Non-pigmented ciliary epithelial cell (primary cell): ENCODE measurements at regions not wholly inside any gene's neighbourhood (a gene's known extent, or its start where the extent isn't known, plus 50 kb on each side); places are given as distances from the start of the nearest gene placed in this dataset.
"Not testable (repeated sequence)": the region's sequence is repeated elsewhere in the genome, so short reads cannot be mapped to it uniquely, and the experiment has no call there.

Experiments
- DNase-seq: peaks from one replicate; pipeline ENCODE4 v3.0.0-alpha.2; 2010; ENCODE audit warnings: low read depth

DNA sequence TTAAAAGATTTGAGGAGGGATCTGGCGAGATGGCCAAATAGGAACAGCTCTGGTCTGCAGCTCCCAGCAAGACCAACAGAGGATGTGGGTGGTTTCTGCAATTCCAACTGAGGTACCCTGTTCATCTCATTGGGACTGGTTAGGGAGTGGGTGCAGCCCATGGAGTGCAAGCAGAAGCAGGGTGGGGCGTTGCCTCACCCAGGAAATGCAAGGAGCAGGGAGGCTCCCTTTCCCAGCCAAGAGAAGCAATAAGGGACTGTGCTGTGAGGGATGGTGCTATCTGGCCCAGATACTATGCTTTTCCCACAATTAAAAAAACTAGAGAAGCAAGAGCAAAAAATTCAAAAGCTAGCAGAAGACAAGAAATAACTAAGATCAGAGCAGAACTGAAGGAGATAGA, 318.4 kb downstream of the PPP1R3A start:
- DNase-seq: not testable (repeated sequence)

DNA sequence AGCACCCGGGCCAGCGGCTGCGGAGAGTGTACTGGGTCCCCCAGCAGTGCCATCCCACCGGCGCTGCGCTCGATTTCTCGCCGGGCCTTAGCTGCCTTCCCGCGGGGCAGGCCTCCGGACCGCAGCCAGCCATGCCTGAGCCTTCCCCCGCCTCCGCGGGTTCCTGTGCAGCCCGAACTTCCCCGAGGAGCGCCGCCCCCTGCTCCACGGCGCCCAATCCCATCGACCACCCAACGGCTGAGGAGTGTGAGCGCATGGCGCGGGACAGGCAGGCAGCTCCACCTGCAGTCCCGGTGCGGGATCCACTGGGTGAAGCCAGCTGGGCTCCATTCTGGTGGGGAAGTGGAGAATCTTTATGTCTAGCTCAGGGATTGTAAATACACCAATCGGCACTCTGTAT, 325.4 kb downstream of the PPP1R3A start:
- DNase-seq: not testable (repeated sequence)

DNA sequence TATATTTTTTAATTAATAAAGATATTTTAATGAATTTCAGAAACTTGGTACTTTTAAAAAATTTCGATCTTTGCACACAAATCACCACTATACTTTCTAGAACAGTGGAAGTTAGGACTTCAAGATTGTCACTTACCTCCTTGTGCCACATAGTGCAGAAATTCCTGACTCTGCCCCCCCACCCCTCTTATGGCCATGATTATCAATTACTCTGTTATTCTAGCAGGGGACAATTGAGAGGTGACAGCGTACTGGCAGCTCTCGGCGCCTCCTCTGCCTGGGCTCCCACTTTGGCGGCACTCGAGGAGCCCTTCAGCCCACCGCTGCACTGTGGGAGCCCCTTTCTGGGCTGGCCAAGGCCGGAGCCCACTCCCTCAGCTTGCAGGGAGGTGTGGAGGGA, 325.9 kb downstream of the PPP1R3A start:
- DNase-seq: not testable (repeated sequence)

DNA sequence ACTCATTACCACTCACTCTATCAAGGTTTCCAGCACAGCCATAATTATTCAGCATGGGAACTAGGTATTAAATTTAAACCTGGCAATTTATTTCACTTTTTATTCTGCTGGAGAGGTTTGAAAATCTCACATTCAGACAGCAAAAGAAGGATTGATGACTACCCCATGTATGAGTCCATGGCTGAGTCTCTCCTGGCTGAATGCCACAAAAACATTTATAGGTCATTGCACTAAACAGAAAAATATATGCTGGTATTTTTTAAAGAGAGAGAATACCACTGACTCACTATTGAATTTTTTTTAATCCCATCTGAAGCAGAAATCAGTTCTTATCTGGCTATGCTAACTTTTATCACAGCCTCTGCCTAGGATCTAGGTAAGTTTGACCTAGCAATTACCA, 336.3 kb downstream of the PPP1R3A start:
- DNase-seq: peak; percentile 47

DNA sequence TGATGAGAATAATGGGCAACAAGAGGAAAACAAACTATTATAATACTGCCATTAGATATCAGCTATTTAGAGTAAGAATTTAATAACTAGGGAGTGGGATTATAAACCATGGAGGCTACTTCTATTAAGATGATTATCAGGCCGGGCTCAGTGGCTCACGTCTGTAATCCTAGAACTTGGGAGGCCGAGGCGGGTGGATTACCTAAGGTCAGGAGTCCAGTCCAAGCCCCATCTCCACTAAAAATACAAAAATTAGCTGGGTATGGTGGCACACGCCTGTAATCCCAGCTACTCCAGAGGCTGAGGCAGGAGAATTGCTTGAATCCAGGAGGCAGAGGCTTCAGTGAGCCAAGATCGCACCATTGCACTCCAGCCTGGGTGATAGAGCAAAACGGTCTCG, 355.6 kb downstream of the PPP1R3A start:
- DNase-seq: not testable (repeated sequence)

DNA sequence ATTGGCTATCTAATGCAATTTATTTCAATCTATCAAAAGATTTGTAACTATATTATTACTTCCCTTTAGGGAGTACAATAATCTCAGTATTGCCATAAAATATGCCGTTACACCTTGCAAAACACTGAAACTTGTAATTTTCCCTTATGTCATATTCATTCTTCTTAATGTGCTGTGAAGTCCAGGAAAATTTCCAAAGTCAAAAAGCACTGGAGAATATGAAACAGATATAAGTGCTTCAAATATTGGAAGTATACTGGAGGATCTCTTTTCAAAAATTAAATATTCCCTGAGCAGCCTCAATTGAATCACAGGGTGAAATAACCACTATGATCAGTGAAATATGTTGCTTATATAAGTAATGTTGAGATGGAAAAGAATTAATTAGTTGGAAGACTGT, 356.0 kb downstream of the PPP1R3A start:
- no peak for DNase-seq

DNA sequence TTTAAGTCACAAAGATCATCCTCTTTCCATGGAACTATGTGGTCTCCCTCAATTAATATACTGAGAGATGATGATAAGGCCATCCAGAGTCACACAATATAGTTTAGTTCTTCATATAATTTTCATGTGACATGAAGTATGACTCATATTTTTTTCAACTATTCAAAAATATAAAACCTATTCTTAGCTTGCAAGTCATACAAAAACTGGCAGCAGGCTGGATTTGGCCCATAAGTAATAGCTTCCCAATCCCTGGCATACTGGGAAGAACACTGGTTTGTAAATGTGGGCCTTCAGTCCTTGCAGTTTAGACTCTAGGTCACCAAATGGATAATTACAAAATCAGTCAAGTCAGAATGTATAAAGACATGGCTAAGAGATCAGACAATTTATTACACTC, 356.6 kb downstream of the PPP1R3A start:
- no peak for DNase-seq

DNA sequence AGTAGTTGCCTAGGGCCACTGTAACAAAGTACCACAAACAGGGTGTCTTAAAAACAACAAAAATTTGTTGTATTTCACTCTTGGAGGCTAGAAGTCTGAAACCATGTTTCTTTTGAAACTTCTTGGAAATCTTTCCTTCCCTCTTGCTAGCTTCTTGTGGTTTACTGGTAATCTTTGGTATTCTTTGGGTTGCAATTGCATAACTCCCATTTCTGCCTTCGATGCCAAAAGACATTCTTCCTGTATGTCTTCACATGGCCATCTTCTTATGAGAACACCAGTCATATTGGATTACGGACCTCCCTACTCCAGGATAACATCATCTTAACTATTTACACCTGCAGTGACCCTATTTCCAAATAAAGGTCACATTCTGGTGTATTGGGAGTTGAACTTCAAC, 357.4 kb downstream of the PPP1R3A start:
- DNase-seq: peak; percentile 54

DNA sequence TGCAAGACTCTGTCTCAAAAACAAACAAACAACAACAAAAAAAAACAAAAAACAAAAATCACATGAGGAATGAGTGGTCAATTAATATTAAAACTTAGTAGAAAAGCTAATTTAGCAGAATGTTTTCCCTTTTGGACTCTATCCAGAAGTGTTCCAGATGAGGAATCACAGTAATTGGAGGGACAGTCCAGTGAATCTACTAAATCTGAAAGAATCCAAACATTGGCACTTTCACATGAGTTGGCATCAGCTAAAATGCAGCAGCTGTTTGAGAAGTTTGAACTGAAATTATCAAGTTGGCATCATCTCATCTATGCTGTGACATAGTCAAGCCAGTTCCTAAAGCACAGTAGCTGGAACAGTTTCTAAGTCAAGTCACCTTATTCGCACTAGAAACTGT, 367.8 kb downstream of the PPP1R3A start:
- DNase-seq: no peak

DNA sequence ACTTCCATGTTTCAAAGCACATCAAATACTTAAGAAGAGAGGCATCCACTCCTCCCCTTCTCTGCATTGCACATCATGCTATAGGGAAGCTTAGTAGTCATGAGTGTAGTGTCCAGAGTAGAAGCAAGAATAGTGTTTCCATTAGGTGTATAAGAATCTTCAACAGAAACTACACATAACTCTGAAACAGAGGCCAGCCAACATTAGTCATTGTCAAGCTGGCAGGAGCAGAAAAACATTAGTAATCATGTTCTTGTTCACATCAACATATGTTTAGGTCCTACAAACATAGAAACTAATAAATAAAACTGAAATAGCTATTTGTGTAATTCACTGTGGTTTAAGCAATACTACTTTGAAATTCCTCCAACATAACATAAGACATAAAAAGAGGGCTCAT, 370.2 kb downstream of the PPP1R3A start:
- no peak for DNase-seq

DNA sequence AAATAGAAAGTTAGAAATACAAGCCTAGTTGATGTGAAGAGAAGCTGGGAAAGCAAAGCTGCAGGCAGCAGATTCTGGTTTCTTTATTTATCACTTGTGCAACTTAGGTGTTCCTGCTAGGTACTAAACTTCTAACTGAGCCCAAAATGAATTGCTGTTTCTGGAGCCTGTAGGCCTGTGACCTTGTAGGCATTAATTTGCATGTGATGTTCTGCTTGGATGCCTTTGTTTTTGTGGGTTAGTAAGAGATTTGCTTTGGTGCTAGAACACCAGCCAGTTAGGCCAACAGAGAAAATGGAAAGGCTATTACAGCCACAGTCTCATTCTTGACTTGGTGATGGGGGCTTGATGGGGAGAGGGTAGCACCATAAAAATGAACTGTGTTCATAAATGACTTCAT, 370.7 kb downstream of the PPP1R3A start:
- no peak for DNase-seq

DNA sequence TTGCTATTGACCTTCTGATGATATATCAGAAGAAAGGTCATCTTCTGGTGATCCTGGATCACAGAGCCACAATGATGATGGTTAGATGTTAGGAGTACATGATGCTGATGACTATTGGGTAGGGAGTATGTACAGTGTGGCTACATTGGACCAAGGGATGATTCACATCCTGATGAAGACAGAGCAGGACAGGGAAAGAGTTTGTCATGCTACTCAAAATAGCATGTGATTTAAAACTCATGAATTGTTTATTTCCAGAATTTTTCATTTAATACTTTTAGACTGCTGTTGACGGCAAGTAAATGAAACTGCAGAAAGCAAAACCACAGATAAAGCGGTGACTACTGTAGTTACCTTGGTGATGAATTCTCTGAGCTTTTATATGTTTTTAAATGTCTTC, 397.3 kb downstream of the PPP1R3A start:
- DNase-seq: peak; percentile 43

DNA sequence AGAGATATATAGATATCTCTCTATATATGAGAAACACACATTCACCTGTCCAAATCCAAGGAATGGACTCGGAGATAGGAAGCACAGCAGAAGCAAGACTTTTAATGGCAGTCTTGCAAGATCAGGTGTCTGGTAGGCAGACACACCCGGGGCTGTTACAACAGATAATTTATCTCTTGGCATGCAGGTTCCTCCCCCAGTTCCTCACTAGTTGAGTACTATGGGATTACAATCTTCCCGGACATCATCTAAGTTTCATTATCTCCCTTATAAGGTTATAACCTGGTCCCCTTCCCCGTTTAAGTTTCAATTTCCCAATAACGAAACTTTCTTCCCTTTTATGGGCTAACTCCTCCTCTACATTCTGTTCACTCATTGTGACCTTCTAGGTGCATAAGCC, 399.3 kb downstream of the PPP1R3A start:
- no peak for DNase-seq

DNA sequence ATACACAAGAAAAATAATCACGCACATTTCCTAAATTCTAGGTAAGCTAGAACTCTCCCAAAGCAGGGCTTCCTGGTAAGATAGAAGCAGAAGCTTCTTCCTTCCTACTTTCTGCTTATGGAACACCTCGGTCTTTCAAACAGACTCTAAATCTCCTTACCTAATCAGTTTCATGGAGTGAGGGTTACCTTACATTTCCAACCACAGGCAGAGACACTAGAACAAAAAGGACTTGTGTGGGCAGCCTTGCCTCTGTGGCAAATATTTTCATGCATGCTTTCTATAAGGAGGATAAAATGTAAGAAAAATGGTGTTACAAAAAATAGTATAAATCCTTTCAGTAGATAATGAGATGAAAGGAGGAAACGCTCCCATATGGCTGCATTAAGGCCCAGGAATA, 386.3 kb upstream of the SMIM30 start:
- no peak for DNase-seq

DNA sequence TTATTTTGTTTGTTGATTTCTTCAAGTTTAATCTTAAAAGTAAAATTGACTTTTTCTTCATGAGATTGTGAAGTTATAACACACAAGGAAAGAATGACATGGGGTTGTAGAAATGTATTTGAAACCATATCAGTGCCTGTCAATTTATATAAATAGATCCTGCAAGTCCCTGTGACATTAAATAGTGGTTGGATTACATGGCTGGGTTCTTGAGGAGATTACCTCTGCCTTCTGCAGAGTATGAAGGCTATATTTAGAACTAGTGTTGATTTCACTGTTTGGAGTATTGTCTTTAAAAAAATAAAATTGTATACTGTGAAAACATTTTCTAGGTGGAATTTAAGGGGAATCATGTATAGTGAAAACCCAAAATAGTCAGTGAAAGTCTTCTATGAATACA, 385.8 kb upstream of the SMIM30 start:
- no peak for DNase-seq

DNA sequence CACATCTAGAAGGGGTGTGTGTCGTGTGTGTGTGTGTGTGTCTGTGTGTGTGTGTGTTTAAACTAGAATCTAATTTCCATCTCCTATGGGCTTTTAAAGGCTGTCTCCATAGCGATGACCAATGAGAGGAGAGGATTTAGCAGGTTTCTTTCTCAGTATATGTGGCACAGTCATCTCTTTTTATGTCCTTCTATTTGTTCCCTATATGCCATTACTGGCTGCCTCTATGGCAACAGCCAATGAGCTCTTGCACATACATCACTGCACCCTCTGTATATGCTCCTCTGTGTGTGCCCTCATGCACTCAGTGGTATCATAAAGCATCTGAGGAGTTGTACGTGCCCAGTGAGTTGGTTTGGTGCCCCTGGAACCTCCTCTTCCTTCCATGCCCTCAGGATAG, 378.2 kb upstream of the SMIM30 start:
- DNase-seq: not testable (repeated sequence)

DNA sequence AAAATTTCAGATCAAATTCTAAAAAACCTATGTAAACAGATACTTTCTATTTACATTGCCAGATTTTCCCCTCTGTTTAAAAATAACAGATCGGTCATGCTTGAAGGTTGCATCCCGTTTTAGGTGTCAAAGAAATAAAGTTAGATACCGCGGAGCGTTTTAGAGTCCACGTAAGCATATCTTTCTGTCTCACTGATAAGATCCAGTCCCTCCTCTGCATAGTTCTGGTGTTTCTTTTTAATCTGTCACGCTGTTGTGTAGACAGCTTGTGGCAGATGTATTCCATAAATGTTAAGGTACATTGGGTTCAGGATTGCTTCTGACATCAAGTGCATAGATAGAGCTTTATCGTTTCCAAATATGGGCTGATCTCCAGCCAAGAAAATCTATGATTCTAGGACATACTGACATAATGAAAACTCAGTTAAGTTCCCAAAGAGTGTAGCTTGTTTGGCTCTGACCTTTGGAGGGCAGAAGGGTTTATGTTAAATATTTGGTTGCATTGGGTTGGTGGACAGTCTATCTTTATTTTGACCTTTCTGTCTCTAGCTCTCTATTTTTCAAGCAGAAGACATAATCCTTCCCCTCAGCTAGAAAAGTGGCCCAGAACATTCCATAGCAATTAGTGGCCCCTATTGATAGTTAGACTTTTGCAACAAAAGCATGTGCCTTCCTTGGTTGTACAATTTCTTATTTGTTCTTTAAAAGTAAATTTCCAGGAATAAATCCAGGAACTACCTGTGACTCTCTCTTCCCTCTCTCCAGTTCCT, 376.6 kb upstream of the SMIM30 start:
- not testable (repeated sequence) for DNase-seq

DNA sequence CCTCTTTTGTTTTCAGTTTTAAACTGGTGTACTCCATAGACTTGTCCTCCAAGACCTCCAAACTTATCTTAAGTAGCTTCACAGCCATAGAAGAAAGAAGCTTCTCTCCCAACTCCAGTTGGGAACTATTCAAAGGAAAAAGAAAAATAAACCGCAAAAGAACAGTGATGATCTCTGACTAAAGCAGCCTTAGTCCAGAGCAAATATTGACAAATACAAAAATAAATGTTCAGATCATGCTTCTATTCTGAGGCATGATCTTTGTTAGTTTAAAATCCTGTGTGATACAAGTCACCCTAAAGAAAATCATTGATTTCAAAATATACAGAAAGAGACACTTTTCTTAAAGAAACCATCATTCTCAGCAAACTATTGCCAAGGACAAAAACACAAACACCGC, 373.0 kb upstream of the SMIM30 start:
- DNase-seq: no peak

DNA sequence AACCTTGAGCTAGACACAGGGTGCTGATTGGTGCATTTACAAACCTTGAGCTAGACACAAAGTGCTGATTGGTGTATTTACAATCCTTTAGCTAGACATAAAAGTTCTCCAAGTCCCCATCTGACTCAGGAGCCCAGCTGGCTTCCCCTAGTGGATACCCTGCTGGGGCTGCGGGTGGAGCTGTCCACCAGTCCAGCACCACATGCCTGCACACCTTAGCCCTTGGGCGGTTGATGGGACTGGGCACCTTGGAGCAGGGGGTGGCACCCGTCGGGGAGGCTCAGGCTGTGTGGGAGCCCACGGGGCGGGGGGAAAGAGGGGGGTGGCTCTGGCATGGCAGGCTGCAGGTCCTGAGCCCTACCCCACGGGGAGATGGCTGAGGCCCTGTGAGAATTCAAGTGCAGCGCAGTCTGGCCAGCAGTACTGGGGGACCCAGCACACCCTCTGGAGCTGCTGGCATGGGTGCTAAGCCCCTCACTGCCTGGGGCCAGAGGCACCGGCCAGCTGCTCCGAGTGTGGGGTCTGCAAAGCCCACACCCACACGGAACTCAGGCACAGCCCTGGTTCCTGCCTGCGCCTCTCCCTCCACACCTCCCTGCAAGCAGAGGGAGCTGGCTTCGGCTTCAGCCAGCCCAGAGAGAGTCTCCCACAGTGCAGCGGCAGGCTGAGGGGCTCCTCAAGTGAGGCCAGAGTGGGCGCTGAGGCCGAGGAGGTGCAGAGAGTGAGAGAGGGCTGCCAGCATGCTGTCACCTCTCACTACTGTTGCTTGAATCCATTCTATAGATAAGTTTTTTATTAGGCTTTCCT, 369.8 kb upstream of the SMIM30 start:
- no peak for DNase-seq

DNA sequence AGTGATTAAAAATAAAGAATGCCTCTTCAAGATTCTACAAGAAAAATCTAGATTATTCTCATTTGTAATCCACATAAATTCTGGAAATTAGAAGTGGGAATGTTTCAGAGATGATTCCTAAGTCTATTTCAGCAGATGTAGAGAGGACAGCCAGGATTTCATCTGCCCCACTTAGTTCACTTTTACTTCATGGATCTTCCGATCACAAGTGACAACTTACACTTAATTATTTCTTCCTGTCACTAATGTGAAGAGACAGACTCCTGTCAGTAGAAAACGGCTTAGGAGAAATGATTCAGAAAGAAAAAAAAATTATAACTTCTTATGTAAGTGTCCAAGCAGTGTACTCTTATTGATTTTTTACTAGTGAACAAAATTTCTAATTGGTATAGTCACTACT, 368.2 kb upstream of the SMIM30 start:
- no peak for DNase-seq

DNA sequence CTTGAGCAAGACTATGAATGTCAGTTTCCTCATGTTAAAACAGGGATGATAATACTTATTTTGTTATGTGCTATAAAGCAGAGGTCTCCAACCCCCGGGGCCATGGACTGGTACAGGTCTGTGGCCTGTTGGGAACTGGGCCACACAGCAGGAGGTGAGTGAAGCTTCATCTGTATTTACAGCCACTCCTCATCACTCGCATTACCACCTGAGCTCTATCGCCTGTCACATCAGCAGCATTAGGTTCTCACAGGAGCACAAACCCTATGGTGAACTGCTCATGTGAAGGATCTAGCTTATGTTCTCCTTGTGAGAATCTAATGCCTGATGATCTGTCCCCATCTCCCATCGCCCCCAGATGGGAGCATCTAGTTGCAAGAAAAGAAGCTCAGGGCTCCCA, 365.3 kb upstream of the SMIM30 start:
- DNase-seq: no peak

DNA sequence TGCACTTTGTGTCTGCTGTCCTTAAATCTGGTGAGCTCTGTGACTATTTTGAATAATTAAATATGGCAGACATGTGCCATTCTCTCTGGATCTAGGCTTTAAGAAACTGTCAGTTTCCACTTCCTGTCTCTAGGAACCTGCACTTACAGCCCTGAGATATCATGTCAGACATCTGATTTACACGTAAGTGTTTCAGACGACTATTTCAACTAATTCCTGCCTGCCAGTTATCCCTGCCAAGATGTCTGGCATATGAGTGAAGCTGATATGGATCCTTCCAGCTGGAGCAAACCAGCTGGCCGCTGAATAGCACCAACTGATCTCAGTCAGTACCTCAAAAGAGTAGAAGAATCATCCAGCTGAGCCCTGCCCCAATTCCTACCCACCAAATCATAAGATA, 362.2 kb upstream of the SMIM30 start:
- DNase-seq: no peak

DNA sequence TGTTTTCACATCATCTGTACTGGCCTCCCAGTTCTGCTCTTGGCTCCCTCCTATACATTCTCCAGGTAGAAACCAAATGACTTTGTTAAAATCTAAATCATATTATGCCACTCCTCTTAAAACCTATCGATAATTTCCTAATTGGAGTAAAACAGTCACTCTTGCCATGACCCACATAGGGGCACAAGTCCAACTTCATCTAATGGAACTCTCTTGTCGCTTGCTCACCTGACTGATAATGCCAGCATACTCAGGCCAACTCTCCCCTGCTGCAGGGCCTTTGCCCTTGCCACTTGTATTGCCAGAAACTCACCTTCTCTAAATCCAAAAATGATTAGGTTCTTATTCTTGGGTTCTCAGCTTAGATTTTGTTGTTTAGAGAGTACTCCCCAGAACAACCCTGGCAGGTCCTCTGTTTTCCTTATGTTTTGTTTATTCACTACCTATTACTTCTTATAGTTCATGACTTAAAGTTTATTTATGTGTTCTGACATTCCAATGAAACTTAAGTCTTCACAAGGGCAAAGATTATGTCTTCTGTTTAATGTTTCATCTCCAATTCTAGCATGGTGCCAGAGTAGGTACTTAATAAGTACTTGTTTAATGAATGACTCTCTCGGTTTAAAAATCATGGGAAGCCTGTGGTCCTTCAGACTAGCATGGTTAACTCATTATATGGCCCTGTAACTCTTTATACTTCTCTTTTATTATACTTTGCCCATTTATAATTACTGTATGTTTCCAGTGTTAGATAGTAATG, 345.9 kb upstream of the SMIM30 start:
- no peak for DNase-seq
